MM.1S (cell line): ENCODE measurements at regions not wholly inside any gene's neighbourhood (a gene's known extent, or its start where the extent isn't known, plus 50 kb on each side); places are given as distances from the start of the nearest gene placed in this dataset.

Experiments
- DNase-seq: peaks from one replicate; pipeline ENCODE4 v3.0.0-alpha.2; 2015
- H2AFZ ChIP-seq: fragments of 300-600 bp; sonication (generic); 2 replicates; pipeline ENCODE4 v1.6.0; 2016; ENCODE audit warnings: antibody characterized with exemption, low read length
- H3F3A ChIP-seq: fragments of 300-600 bp; sonication (generic); 2 replicates; pipeline ENCODE4 v1.6.1; 2016; ENCODE audit warnings: mild to moderate bottlenecking, antibody characterized with exemption, low read length, moderate library complexity, mixed read lengths; ENCODE audit not compliant: insufficient read depth
- H3K27ac ChIP-seq: fragments of 300-600 bp; sonication (generic); 2 replicates; pipeline ENCODE4 v1.5.1; 2016; ENCODE audit warnings: mild to moderate bottlenecking, low read length
- H3K27me3 ChIP-seq: fragments of 300-600 bp; sonication (generic); replicated peaks from 2 replicates; pipeline ENCODE4 v1.6.0; 2016; ENCODE audit warnings: low read length; ENCODE audit not compliant: insufficient read depth
- H3K36me3 ChIP-seq: fragments of 300-600 bp; sonication (generic); replicated peaks from 2 replicates; pipeline ENCODE4 v1.6.1; 2016; ENCODE audit warnings: mild to moderate bottlenecking, low read length, mixed read lengths; ENCODE audit not compliant: insufficient read depth
- H3K4me1 ChIP-seq: fragments of 300-600 bp; sonication (generic); 2 replicates; pipeline ENCODE4 v1.6.1; 2016; ENCODE audit warnings: low read length, mixed read lengths
- H3K4me2 ChIP-seq: fragments of 300-600 bp; sonication (generic); 2 replicates; pipeline ENCODE4 v1.6.0; 2016; ENCODE audit warnings: low read depth, low read length
- H3K4me3 ChIP-seq: fragments of 300-600 bp; sonication (generic); 2 replicates; pipeline ENCODE4 v1.5.1; 2016; ENCODE audit warnings: low read length, mixed read lengths
- H3K79me2 ChIP-seq: fragments of 300-600 bp; sonication (generic); 2 replicates; pipeline ENCODE4 v1.6.1; 2016; ENCODE audit warnings: mixed run types, low read length, mixed read lengths
- H3K9ac ChIP-seq: fragments of 300-600 bp; sonication (generic); 2 replicates; pipeline ENCODE4 v1.6.1; 2016; ENCODE audit warnings: low read length, mixed read lengths
- H3K9me2 ChIP-seq: fragments of 300-600 bp; sonication (generic); replicated peaks from 2 replicates; pipeline ENCODE4 v1.6.1; 2016; ENCODE audit warnings: mild to moderate bottlenecking, low read length, mixed read lengths; ENCODE audit not compliant: insufficient read depth
- H3K9me3 ChIP-seq: fragments of 300-600 bp; sonication (generic); replicated peaks from 2 replicates; pipeline ENCODE4 v1.6.1; 2016; ENCODE audit warnings: mild to moderate bottlenecking, low read length, mixed read lengths; ENCODE audit not compliant: insufficient read depth
- H4K20me1 ChIP-seq: fragments of 300-600 bp; sonication (generic); 2 replicates; pipeline ENCODE4 v1.6.1; 2016; ENCODE audit warnings: mild to moderate bottlenecking, low read length, moderate library complexity, mixed read lengths; ENCODE audit not compliant: insufficient read depth
- EZH2 ChIP-seq: fragments of 300-600 bp; sonication (generic); optimal IDR thresholded peaks from 2 replicates; pipeline ENCODE3; 2017; ENCODE audit warnings: low read depth, mild to moderate bottlenecking, antibody characterized with exemption, low read length, mixed read lengths
- EZH2phosphoT487 ChIP-seq: fragments of 300-600 bp; sonication (generic); IDR thresholded peaks from 2 replicates; pipeline ENCODE4 v1.6.1; 2018; ENCODE audit warnings: antibody characterized with exemption, low read length
- TF ChIP-seq, protein P1 (sequence below): fragments of 300-600 bp; sonication (generic); IDR thresholded peaks from 2 replicates; pipeline ENCODE4 v1.5.1; 2016; ENCODE audit warnings: antibody characterized with exemption, low read length, mixed read lengths

DNA sequence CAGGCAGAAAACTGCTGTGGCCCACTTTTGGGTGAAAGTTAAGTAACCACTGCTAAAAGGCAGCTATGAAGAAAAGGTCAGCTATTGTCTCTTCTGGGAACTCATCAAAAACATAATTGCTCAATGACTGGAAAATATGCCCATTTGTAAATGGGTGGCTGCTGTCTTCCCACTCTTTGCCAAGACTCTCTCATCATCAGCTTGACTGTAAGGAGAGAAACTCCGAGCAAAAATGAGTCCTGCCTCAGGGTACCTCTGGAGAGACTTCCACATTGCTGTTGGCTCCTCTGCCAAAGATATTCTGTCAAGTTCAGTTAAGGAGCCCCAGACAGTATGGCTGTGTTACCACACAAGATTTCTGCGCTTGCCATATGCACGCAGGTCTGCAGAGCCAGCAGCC lies 138.7 kb downstream of the BBOX1 start:
- Histone ChIP-seq H4K20me1 (no peaks in the 10 kb centered on the region), H3F3A (no peaks in the 10 kb centered on the region), H3K4me3 (no peak overlapping the region), H3K9me3 (no peaks in the 10 kb centered on the region), H3K79me2 (no peaks in the 10 kb centered on the region), H3K4me2 (no peak overlapping the region), H3K27ac (no peak overlapping the region), H2AFZ (no peak overlapping the region), H3K9me2 (no peaks in the 10 kb centered on the region), H3K36me3 (no peaks in the 10 kb centered on the region), H3K9ac (no peak overlapping the region), H3K4me1 (no peaks in the 10 kb centered on the region), H3K27me3 (no peaks in the 10 kb centered on the region)
- DNase-seq, result no peak
- TF ChIP-seq, protein P1, sequence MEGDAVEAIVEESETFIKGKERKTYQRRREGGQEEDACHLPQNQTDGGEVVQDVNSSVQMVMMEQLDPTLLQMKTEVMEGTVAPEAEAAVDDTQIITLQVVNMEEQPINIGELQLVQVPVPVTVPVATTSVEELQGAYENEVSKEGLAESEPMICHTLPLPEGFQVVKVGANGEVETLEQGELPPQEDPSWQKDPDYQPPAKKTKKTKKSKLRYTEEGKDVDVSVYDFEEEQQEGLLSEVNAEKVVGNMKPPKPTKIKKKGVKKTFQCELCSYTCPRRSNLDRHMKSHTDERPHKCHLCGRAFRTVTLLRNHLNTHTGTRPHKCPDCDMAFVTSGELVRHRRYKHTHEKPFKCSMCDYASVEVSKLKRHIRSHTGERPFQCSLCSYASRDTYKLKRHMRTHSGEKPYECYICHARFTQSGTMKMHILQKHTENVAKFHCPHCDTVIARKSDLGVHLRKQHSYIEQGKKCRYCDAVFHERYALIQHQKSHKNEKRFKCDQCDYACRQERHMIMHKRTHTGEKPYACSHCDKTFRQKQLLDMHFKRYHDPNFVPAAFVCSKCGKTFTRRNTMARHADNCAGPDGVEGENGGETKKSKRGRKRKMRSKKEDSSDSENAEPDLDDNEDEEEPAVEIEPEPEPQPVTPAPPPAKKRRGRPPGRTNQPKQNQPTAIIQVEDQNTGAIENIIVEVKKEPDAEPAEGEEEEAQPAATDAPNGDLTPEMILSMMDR, result no peak
- TF ChIP-seq EZH2 (no peak), EZH2phosphoT487 (no peak)

DNA sequence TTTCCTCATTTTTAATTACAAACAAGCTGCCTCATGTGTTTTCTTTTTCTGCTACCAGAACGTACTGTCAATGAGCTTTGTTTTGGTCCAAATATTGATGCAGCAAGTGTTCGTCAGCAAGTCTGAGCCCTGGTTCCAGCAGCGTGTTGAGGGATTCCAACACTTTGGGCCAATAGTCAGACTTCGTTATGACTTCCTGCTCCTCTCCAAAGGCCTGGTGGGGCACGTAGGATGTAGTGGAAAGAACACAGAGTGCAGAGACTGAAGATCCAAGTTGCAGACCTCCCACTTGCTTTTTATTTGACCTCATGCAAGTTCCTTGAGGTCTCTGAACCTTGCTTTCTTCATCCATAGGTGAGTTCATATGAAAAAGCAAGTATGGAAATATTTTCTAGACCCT lies 138.2 kb downstream of the BBOX1 start:
- H3K36me3 ChIP-seq, result no peaks in the 10 kb centered on the region
- H3K79me2 ChIP-seq, result no peaks in the 10 kb centered on the region
- no peak overlapping the region for H3K9ac ChIP-seq
- H3K27ac ChIP-seq, result no peak overlapping the region
- no peak overlapping the region for H3K4me3 ChIP-seq
- DNase-seq, result no peak
- no peaks in the 10 kb centered on the region for H3K9me3 ChIP-seq
- no peak overlapping the region for H2AFZ ChIP-seq
- no peaks in the 10 kb centered on the region for H3F3A ChIP-seq
- H4K20me1 ChIP-seq, result no peaks in the 10 kb centered on the region
- no peaks in the 10 kb centered on the region for H3K9me2 ChIP-seq
- no peaks in the 10 kb centered on the region for H3K4me1 ChIP-seq
- H3K27me3 ChIP-seq, result no peaks in the 10 kb centered on the region
- H3K4me2 ChIP-seq, result no peak overlapping the region
- no peak for TF ChIP-seq EZH2
- TF ChIP-seq, protein P1, result no peak
- no peak for TF ChIP-seq EZH2phosphoT487
